Activated CD8-positive, alpha-beta T cell treated with anti-CD3 and anti-CD28 coated beads, Interleukin-2, amount 10 ng/mL, durations not matched to agents 7 days and 5 days (primary cell): ENCODE measurements at regions not wholly inside any gene's neighbourhood (a gene's known extent, or its start where the extent isn't known, plus 50 kb on each side); places are given as distances from the start of the nearest gene placed in this dataset.
"Not testable (repeated sequence)": the region's sequence is repeated elsewhere in the genome, so short reads cannot be mapped to it uniquely, and the experiment has no call there.

Experiments used
- ATAC-seq: fragments of 150-1000 bp; cut with Tn5 transposase; one replicate; pipeline ENCODE4 v1.10.0; 2021; ENCODE audit warnings: moderate library complexity
- CTCF ChIA-PET: fragments of 350-600 bp; sonication (Branson Sonifier 250); formaldehyde crosslinking; loops from one replicate; lab custom pipeline; 2021; ENCODE audit warnings: antibody characterized with exemption; lab: Charles Lee
- POLR2A ChIA-PET: fragments of 350-600 bp; sonication (Branson Sonifier 250); formaldehyde crosslinking; loops from one replicate; lab custom pipeline; 2021; ENCODE audit warnings: antibody characterized with exemption; lab: Charles Lee
- DNase-seq: peaks from one replicate; pipeline ENCODE4 v3.0.0-alpha.2; 2020
- H3K27ac Mint-ChIP-seq: one replicate; pipeline ENCODE4 v1.8.0; 2021; ENCODE audit warnings: mild to moderate bottlenecking, mixed read lengths
- H3K27me3 Mint-ChIP-seq: one replicate; pipeline ENCODE4 v1.8.0; 2021; ENCODE audit warnings: low read depth, mixed read lengths
- H3K36me3 Mint-ChIP-seq: one replicate; pipeline ENCODE4 v1.8.0; 2021; ENCODE audit warnings: low read depth, mixed read lengths
- H3K4me1 Mint-ChIP-seq: one replicate; pipeline ENCODE4 v1.8.0; 2021; ENCODE audit warnings: low read depth, mixed read lengths
- H3K4me3 Mint-ChIP-seq: one replicate; pipeline ENCODE4 v1.8.0; 2021; ENCODE audit warnings: mild to moderate bottlenecking, mixed read lengths
- H3K9me3 Mint-ChIP-seq: one replicate; pipeline ENCODE4 v1.8.0; 2022; ENCODE audit warnings: mixed read lengths; ENCODE audit not compliant: insufficient read depth

- H3K27me3 Mint-ChIP-seq: no peaks in the 10 kb centered on the region
- H3K36me3 Mint-ChIP-seq: no peaks in the 10 kb centered on the region
- H3K4me1 Mint-ChIP-seq: no peaks in the 10 kb centered on the region
- no peak overlapping the region for H3K27ac Mint-ChIP-seq
- POLR2A ChIA-PET: no interaction called here
- H3K4me3 Mint-ChIP-seq: no peak overlapping the region
- CTCF ChIA-PET: no interaction called here
- ATAC-seq: no peak
- H3K9me3 Mint-ChIP-seq: no peaks in the 10 kb centered on the region
- no peak for DNase-seq
Measured at GRCh38 chr20:48359692-48360341, 468.0 kb downstream of the PREX1 start.

DNA sequence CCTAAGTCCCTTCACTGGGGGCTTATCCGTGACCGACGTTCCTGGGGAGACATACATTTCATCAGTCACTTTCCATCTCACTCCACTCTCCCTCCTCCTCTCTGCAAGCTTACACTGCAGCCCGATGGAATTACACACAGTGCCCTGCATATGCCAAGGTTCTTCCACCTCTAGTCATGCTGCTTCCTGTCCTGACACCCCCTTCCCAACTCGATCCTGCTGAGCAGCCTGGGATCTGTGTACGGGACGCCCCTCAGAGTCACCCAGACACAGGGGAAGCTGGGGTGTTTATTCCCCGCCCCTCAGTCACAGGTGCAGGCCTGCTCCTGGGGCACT lies 468.8 kb downstream of the PREX1 start:
- H3K4me1 Mint-ChIP-seq, POLR2A ChIA-PET, H3K4me3 Mint-ChIP-seq, ATAC-seq, CTCF ChIA-PET, H3K36me3 Mint-ChIP-seq, H3K9me3 Mint-ChIP-seq, DNase-seq, H3K27me3 Mint-ChIP-seq, H3K27ac Mint-ChIP-seq: not testable (repeated sequence)

DNA sequence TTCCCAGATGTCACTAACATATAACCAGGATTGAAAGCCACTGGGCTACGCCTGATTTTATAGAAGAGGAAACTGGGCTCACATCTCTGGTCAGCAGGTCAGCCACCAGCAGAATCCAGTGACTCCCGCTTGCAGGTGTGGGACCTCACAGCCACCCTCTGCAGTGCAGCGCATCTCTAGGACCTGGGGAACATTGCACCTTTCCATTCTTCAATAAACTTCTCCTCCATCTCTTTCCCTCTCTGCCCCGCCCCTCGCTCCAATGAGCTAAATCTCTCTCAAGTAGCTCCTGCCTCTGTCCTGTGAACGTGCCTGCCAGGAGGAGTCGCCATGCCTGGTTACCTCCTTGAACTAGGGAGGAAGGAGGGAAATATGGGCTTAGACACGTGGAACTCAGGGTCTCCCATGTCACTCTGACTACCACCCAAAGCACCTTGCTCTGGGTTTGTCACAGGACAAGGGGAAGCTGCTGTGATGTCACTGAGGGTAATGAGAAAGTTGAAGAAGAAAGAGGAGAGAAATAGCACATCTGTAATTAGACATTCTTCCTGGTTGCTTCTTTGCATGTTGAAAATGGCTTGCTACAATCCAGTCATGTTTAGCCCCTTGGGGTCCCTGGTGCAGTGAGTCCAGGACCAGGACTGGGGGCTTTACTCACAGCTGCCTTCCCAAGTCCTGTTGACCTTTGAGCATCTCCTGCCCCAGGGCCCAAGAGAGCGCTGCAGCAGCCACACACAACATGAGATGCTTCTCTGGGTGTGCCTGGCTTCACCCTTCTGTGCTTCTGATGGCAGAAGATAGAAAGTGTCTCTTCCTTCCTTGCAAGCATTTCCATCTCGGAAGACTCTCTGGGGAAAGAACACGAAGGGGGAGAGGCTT lies 469.4 kb downstream of the PREX1 start:
- Mint-ChIP-seq H3K36me3 (no peaks in the 10 kb centered on the region), H3K27ac (no peak overlapping the region), H3K4me3 (no peak overlapping the region), H3K27me3 (peaks cover 5% of the 10 kb centered on the region), H3K9me3 (no peaks in the 10 kb centered on the region), H3K4me1 (no peaks in the 10 kb centered on the region)
- ChIA-PET POLR2A (no interaction called here), CTCF (no interaction called here)
- DNase-seq (no peak), ATAC-seq (no peak)

DNA sequence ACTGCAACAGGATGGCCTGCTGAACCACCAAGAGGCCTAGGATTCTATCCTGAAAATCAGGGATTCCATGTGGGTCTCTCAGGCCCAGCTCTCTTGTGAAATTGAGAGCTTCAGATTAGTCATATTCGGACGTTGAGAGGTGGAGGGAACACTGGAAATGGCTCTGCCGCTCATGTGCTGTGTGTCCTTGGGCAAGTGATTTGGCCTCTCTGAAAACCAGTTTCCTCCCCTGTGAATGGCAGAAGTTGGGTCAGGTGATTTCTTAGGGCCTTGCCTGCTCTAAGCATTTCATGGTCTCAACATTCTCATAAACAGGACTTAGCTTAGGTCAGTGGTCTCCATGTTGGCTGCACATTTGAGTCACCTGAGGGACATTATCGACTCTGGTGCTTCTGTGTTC lies 470.1 kb downstream of the PREX1 start:
- POLR2A ChIA-PET: no interaction called here
- no peak overlapping the region for H3K27ac Mint-ChIP-seq
- CTCF ChIA-PET: no interaction called here

GRCh38 chr20:48354903-48355302 lies 472.9 kb downstream of the PREX1 start:
- H3K9me3 Mint-ChIP-seq: no peaks in the 10 kb centered on the region
- no peak for DNase-seq
- CTCF ChIA-PET: no interaction called here
- POLR2A ChIA-PET: no interaction called here
- no peaks in the 10 kb centered on the region for H3K4me1 Mint-ChIP-seq
- H3K36me3 Mint-ChIP-seq: no peaks in the 10 kb centered on the region
- no peak for ATAC-seq
- H3K4me3 Mint-ChIP-seq: no peak overlapping the region
- H3K27ac Mint-ChIP-seq: no peak overlapping the region
- peaks cover 14% of the 10 kb centered on the region for H3K27me3 Mint-ChIP-seq

More for the DNA sequence above, 470.1 kb downstream of the PREX1 start:
- peaks cover 6% of the 10 kb centered on the region for H3K27me3 Mint-ChIP-seq
- no peaks in the 10 kb centered on the region for H3K36me3 Mint-ChIP-seq
- ATAC-seq (no peak), DNase-seq (no peak)
- no peak overlapping the region for H3K4me3 Mint-ChIP-seq
- no peaks in the 10 kb centered on the region for H3K4me1 Mint-ChIP-seq
- no peaks in the 10 kb centered on the region for H3K9me3 Mint-ChIP-seq

DNA sequence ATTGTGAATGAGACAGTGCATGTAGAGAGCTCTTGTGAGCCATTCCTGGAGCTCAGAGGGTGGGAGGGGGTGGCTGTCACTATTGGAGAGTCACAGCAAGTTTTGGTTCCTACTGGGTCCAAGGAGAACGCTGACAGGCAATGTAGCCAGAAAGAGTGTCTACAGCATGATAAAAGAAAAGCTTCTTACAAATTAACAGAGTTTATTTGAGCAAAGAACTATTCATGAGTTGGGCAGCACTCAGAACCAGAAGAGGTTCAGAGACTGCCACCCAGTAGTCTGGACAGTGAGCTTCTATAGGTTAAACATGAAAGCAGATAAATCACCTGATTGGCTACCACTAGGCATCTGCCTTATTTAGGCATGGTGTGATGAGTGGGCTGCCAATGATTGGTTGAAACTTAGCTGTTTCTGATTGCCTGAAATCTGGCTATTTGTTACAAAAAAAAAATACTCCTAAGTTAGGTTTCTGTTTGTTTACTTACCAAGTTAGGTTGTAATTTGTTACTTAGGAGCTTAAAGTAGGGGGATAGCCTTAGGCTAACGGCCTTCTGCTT lies 473.4 kb downstream of the PREX1 start:
- H3K9me3 Mint-ChIP-seq: no peaks in the 10 kb centered on the region
- no peaks in the 10 kb centered on the region for H3K4me1 Mint-ChIP-seq
- CTCF ChIA-PET: no interaction called here
- POLR2A ChIA-PET: no interaction called here
- H3K36me3 Mint-ChIP-seq: no peaks in the 10 kb centered on the region
- H3K27me3 Mint-ChIP-seq: peaks cover 14% of the 10 kb centered on the region
- ATAC-seq: no peak
- H3K4me3 Mint-ChIP-seq: no peak overlapping the region
- no peak overlapping the region for H3K27ac Mint-ChIP-seq
- no peak for DNase-seq

DNA sequence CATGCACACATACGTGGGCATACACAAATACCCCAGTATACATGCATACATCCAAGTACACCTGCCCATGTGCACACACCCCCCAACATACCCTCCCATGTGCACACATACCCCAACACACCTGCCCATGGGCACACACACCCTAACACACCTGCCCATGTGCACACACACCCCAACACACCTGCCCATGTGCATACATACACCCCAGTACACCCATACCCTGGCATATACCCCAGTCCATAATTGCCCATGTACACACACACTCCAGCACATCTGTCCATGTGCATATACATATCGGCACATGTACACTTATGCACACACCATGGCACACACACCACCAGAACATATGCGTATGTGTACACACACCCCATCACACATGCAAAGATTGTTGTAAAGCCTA lies 475.2 kb downstream of the PREX1 start:
- POLR2A ChIA-PET: interaction anchor here (0.9 kb wide), 1 partner anchor 11 kb away, joined by 3 read pairs; no protein-coding TSS in a partner anchor
- H3K27ac Mint-ChIP-seq: no peak overlapping the region
- H3K36me3 Mint-ChIP-seq: no peaks in the 10 kb centered on the region
- H3K4me1 Mint-ChIP-seq: no peaks in the 10 kb centered on the region
- ATAC-seq (no peak), DNase-seq (no peak)
- peaks cover 14% of the 10 kb centered on the region for H3K27me3 Mint-ChIP-seq
- H3K4me3 Mint-ChIP-seq: no peak overlapping the region
- CTCF ChIA-PET: no interaction called here
- H3K9me3 Mint-ChIP-seq: no peaks in the 10 kb centered on the region

- CTCF ChIA-PET: interaction anchor here (2.2 kb wide), 1 partner anchor 268 kb away, joined by 6 read pairs; no protein-coding TSS in a partner anchor
- Mint-ChIP-seq H3K36me3 (no peaks in the 10 kb centered on the region), H3K27me3 (peaks cover 17% of the 10 kb centered on the region), H3K27ac (no peak overlapping the region), H3K4me1 (no peaks in the 10 kb centered on the region), H3K4me3 (no peak overlapping the region), H3K9me3 (no peaks in the 10 kb centered on the region)
- DNase-seq (no peak), ATAC-seq (no peak)
- POLR2A ChIA-PET: no interaction called here
Measured at GRCh38 chr20:48352042-48352441, 475.8 kb downstream of the PREX1 start.

GRCh38 chr20:48350313-48350988 lies 477.3 kb downstream of the PREX1 start:
- ATAC-seq: no peak
- DNase-seq: no peak
- no peak overlapping the region for H3K4me3 Mint-ChIP-seq
- no peaks in the 10 kb centered on the region for H3K36me3 Mint-ChIP-seq
- H3K27ac Mint-ChIP-seq: no peak overlapping the region
- CTCF ChIA-PET: interaction anchor here (2.2 kb wide), 1 partner anchor 270 kb away, joined by 6 read pairs; no protein-coding TSS in a partner anchor
- no peaks in the 10 kb centered on the region for H3K9me3 Mint-ChIP-seq
- no peaks in the 10 kb centered on the region for H3K4me1 Mint-ChIP-seq
- POLR2A ChIA-PET: no interaction called here
- H3K27me3 Mint-ChIP-seq: peaks cover 17% of the 10 kb centered on the region

- Mint-ChIP-seq H3K27ac (no peak overlapping the region), H3K4me1 (no peaks in the 10 kb centered on the region), H3K4me3 (no peak overlapping the region), H3K27me3 (peaks cover 17% of the 10 kb centered on the region), H3K36me3 (no peaks in the 10 kb centered on the region), H3K9me3 (no peaks in the 10 kb centered on the region)
- ATAC-seq (no peak), DNase-seq (no peak)
- POLR2A ChIA-PET: no interaction called here
- CTCF ChIA-PET: interaction anchor here (2.2 kb wide), 1 partner anchor 271 kb away, joined by 6 read pairs; no protein-coding TSS in a partner anchor
Measured at GRCh38 chr20:48349656-48350055, 478.1 kb downstream of the PREX1 start.

DNA sequence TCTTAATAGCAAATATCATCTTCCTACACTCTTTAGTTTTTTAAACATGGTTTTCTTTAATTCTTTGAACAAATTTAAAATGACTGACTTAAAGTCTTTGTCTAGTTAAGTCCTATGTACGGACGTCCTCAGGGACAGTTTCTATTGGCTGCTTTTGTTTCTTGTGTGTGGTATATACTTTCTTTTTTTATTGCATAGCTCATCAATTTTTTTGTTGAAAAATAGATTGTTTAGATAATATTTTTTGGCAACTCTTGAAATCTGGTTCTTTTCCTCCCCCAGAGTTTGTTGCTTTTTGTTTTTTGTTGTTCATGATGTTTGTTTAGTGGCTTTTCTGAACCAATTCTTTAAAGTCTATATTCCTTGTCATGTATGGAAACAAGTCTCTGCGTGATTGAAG lies 479.8 kb downstream of the PREX1 start:
- H3K27ac Mint-ChIP-seq: no peak overlapping the region
- DNase-seq (no peak), ATAC-seq (no peak)
- CTCF ChIA-PET: no interaction called here
- peaks cover 14% of the 10 kb centered on the region for H3K27me3 Mint-ChIP-seq
- H3K4me1 Mint-ChIP-seq: no peaks in the 10 kb centered on the region
- H3K36me3 Mint-ChIP-seq: no peaks in the 10 kb centered on the region
- no peak overlapping the region for H3K4me3 Mint-ChIP-seq
- H3K9me3 Mint-ChIP-seq: no peaks in the 10 kb centered on the region
- POLR2A ChIA-PET: no interaction called here
